Ovary (tissue), 3 donors: ENCODE measurements at regions not wholly inside any gene's neighbourhood (a gene's known extent, or its start where the extent isn't known, plus 50 kb on each side); places are given as distances from the start of the nearest gene placed in this dataset.

ENCODE experiments used
- CTCF ChIP-seq, 3 donors: fragments of 450-650 bp in 2 of 3; fragments of 200-600 bp in 1 of 3; IDR thresholded peaks; one replicate each; pipeline versions ENCODE4 v1.5.1 to v1.8.0; 2016 to 2022; ENCODE audit warnings: antibody characterized with exemption in 3 of 3, mild to moderate bottlenecking in 1 of 3
- POLR2A ChIP-seq: fragments of 450-650 bp; IDR thresholded peaks from one replicate; pipeline ENCODE4 v1.6.1; 2017; ENCODE audit warnings: antibody characterized with exemption, mild to moderate bottlenecking, moderate library complexity
- donor health status: DM: no; HTN: no; CAD: no.

GRCh38 chr7:136654406-136654805 lies 214.0 kb upstream of the CHRM2 start:
- no peak for TF ChIP-seq POLR2A
- no peak for TF ChIP-seq CTCF (IDR thresholded peaks at IDR 0.05)
